ENCODE measurements at regions not wholly inside any gene's neighbourhood (a gene's known extent, or its start where the extent isn't known, plus 50 kb on each side); places are given as distances from the start of the nearest gene placed in this dataset.
A peak's percentile ranks its signal among the peaks of the same experiment; 100 is the strongest.
"Not testable (repeated sequence)": the region's sequence is repeated elsewhere in the genome, so short reads cannot be mapped to it uniquely, and the experiment has no call there.

DNA sequence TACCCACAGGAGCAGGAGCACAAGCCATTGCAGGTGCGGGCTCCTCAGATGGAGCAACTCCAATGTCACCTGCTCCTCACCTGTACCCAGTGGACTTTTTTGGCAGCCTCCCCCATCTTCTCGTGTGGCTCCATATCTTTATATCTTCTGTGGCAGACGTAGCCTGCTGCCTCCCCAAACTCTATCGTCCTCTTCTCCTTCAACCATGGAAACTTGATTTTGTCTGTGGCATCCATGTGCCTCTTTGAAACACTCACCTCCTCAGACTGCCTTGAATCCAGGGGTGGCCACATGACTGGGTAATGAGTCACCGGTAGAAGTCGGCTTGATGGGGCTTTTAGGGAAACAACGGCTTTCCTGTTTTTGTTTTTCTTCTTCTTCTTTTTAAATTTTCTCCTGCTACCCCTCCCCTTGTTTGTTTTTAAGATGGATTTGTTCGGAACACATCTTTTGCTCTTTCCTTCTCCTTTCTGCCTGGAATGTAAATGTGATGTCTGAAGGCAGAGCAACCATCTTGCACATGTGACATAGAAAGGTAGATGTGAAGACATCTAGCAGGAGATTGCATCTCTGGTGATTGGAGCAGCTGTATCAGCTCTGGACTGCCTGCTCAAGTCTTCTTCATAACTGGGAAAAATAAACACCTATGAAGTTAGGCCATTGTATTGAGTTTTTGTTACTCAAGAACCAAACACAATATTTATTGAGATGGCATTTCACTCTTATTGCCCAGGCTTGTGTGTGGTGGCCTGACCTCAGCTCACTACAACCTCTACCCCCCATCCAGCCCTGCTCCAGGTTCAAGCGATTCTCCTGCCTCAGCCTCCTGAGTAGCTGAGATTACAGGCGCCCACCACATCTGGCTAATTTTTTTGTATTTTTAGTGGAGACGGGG, 69.9 kb upstream of the DDR1 start:
- peak; percentile 83 for FAIRE-seq
- TF ChIP-seq POLR2A (IDR thresholded peaks at IDR 0.05; ENCODE audit: low read depth, low read length) = no peak
- peak; percentile 71 for DNase-seq (ENCODE audit: insufficient read length, low spot score)

DNA sequence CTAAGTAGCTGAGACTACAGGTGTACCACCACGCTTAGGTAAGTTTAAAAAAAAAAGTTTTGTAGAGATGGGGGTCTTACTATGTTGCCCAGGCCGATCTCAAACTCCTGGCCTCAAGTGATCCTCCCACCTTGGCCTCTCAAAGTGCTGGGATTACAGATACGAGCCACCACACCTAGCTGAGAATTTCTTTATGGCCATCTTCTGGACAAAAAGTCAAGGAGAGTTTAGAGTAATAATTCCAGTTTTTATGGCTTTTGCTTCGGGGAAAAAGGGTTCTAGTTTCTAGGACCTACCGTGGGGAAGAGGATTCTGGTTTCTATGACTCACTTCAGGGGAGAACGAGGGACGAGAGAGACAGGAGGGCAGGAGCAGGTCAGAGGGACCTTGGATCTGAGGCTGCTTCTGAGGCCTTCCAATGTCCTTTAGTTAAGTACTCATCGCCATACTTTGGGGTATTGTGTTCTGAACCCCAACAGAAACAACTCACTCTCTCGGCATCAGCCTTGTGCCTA, 69.3 kb upstream of the IER3 start:
- DNase-seq (ENCODE audit: insufficient read length, low spot score) = no peak
- TF ChIP-seq POLR2A (IDR thresholded peaks at IDR 0.05; ENCODE audit: low read depth, low read length) = no peak
- FAIRE-seq = no peak

DNA sequence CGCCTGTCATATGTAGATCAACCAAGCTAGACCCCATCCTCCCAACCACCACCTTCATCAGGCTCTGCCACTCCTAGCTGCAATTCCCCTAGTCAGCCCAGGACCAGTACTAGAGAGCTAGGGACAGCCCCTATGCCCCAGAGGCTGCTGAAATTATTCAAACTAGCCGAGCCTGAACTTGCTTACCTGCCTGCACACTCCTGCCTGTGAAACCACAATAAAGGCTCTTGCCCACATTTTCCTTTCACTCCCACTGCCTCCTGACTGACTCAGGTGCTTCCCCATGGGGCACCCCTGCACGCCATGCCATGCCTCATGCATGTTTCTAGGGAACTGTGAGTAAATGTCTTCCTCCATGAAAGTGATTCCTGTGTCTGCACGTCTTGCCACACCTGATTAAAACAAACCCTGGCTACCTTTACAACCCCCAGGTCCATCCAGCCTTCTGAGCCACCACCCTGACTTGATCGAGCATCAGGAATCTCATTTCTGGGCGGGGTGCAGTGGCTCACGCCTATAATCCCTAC, 66.5 kb upstream of the IER3 start:
- no peak for DNase-seq (ENCODE audit: insufficient read length, low spot score)
- no peak for FAIRE-seq
- no peak for TF ChIP-seq POLR2A (IDR thresholded peaks at IDR 0.05; ENCODE audit: low read depth, low read length)

DNA sequence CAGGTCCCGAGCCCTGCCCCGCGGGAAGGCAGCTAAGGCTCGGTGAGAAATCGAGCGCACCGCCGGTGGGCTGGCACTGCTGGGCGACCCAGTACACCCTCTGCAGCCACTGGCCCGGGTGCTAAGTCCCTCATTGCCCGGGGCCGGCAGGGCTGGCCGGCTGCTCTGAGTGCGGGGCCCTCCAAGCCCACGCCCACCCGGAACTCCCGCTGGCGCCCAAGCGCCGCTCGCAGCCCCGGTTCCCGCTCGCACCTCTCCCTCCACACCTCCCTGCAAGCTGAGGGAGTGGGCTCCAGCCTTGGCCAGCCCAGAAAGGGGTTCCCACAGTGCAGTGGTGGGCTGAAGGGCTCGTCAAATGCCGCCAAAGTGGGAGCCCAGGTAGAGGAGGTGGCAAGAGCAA, 63.2 kb upstream of the IER3 start:
- DNase-seq (ENCODE audit: insufficient read length, low spot score); FAIRE-seq: not testable (repeated sequence)

DNA sequence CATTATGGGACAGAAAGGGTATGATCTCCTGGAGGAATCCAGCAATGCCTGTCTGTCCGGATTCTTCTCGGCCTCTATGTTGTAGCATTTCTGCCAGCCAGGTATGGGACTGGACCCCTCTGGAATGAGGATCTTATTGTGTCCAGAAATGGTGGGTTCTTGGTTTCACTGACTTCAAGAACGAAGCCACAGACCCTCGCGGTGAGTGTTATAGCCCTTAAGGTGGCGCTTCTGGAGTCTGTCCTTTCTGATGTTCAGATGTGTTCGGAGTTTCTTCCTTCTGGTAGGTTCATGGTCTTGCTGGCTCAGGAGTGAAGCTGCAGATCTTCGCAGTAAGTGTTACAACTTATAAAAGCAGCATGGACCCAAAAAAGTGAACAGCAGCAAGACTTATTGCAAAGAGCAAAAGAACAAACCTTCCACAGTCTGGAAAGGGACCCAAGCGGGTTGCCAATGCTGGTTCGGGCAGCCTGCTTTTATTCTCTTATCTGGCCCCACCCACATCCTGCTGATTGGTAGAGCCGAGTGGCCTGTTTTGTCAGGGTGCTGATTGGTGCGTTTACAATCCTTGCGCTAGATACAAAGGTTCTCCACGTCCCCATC, 62.3 kb upstream of the IER3 start:
- DNase-seq (ENCODE audit: insufficient read length, low spot score) (no peak), FAIRE-seq (no peak)
- TF ChIP-seq POLR2A (IDR thresholded peaks at IDR 0.05; ENCODE audit: low read depth, low read length) = no peak

DNA sequence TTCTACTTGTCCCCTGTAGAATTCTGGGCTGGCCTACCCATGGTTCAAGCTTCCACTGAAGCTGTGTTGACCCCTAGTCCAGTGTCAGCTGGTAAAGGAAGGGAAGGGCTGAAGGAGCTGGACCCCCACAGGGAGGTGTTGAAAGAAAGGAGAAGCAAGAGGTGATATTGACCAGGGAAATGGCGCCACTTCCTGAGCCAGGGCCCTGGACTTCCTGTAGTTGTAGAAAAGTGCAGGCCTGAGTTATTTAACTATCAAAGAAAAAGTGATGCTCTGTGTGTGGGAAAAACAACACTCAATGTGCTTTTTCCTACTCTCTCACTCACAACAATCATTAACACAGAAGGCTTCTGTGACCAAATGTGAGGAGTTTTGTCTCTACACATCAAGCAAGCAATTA, 60.0 kb upstream of the IER3 start:
- no peak for TF ChIP-seq POLR2A (IDR thresholded peaks at IDR 0.05; ENCODE audit: low read depth, low read length)
- FAIRE-seq = no peak
- DNase-seq (ENCODE audit: insufficient read length, low spot score) = no peak

DNA sequence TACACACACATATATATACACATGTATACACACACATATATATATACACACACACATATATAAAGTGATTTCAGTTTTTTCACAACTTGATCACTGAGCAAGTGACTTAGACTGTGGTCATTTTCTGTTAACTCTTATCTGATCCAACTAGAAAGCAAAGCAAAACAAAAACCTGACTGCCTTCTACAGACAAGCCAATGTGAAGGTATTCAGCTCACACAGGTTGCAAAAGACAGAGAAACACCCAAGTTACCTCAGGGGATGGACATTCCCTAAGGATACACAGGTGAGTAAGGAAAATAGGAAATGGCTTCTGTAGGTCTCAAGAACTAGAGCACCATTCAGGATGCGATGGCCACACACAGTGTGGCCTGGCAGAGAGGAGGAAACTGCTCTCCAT, 58.4 kb upstream of the IER3 start:
- FAIRE-seq = no peak
- DNase-seq (ENCODE audit: insufficient read length, low spot score) = no peak

DNA sequence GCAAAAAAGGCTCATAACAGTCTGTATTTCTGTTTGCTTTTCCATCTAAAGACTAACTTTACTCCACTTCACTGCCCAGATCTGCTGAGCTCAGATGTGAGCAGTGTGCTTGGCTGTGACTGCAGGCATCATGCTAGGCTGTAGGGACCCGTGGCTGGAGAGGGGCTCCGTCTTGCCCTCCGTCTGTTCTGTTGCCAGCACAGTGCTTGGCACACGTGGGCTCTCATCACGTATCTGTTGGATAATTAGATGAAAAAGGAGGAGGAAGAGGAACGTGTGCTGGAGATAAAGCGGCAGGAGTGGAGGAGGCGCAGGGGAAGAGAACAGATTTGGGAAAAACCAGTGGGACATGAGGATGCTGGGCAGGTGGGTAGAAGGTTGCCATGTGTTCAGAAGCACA, 57.6 kb upstream of the IER3 start:
- no peak for DNase-seq (ENCODE audit: insufficient read length, low spot score)
- FAIRE-seq = no peak
- TF ChIP-seq POLR2A (IDR thresholded peaks at IDR 0.05; ENCODE audit: low read depth, low read length) = no peak

More for the DNA sequence above, 58.4 kb upstream of the IER3 start:
- TF ChIP-seq POLR2A (IDR thresholded peaks at IDR 0.05; ENCODE audit: low read depth, low read length) = no peak

GRCh38 chr6:30800871-30801270, 56.5 kb upstream of the IER3 start:
- no peak for DNase-seq (ENCODE audit: insufficient read length, low spot score)
- FAIRE-seq = no peak
- no peak for TF ChIP-seq POLR2A (IDR thresholded peaks at IDR 0.05; ENCODE audit: low read depth, low read length)

GRCh38 chr6:30799210-30799609, 54.9 kb upstream of the IER3 start:
- DNase-seq (ENCODE audit: insufficient read length, low spot score) (no peak), FAIRE-seq (no peak)
- no peak for TF ChIP-seq POLR2A (IDR thresholded peaks at IDR 0.05; ENCODE audit: low read depth, low read length)

- no peak for TF ChIP-seq POLR2A (IDR thresholded peaks at IDR 0.05; ENCODE audit: low read depth, low read length)
- FAIRE-seq (no peak), DNase-seq (ENCODE audit: insufficient read length, low spot score) (no peak)
Observed at GRCh38 chr6:30798494-30798893, 54.1 kb upstream of the IER3 start.

- FAIRE-seq (no peak), DNase-seq (ENCODE audit: insufficient read length, low spot score) (no peak)
- TF ChIP-seq POLR2A (IDR thresholded peaks at IDR 0.05; ENCODE audit: low read depth, low read length) = no peak
Observed at GRCh38 chr6:30795549-30796293, 51.4 kb upstream of the IER3 start.
